RKO (cell line): ENCODE measurements at regions not wholly inside any gene's neighbourhood (a gene's known extent, or its start where the extent isn't known, plus 50 kb on each side); places are given as distances from the start of the nearest gene placed in this dataset.

Source experiments
- DNase-seq: peaks from one replicate; pipeline ENCODE4 v3.0.0-alpha.2; 2016; ENCODE audit warnings: low spot score

GRCh38 chr13:78012046-78012445, 93.4 kb upstream of the EDNRB start:
- DNase-seq, result no peak

GRCh38 chr13:78004821-78005220, 86.2 kb upstream of the EDNRB start:
- no peak for DNase-seq

DNA sequence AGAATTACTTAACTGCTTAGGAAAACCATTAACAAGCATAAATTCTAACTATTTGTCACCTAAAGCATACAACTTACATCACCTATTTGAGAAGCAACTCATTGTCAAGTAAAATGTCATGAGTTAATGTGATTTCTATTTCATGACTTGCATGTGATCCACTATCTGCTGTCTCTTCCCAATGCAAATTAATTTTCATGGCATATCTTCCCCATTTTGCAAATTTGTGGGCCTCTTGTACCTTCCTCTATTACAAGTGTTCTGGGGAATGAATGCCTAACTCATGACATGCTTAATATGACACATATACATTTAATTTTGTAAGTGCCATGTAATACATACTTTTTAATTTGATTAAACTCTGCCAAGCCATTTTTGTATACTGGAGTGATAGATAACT, 81.1 kb upstream of the EDNRB start:
- DNase-seq, result no peak

DNA sequence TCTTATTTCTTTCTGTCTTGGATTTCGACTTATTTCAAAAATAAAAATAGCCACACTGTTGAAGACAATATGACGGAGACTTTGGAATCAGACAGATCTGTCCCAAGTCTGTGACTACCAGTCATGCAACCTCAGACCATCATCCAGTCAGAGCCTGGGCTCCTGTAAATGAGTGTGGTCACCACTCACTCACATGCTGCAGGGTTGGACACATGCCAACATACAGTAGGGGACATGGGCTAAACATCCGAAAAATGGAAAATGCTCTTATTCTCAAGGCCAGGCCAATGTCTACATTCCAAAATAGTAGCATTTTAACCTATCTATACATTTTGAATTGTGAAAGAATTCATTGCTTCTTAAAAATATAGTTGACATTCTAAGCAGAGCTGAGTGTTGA, 75.5 kb upstream of the EDNRB start:
- DNase-seq, result no peak

GRCh38 chr13:77991003-77991402, 72.4 kb upstream of the EDNRB start:
- no peak for DNase-seq

DNA sequence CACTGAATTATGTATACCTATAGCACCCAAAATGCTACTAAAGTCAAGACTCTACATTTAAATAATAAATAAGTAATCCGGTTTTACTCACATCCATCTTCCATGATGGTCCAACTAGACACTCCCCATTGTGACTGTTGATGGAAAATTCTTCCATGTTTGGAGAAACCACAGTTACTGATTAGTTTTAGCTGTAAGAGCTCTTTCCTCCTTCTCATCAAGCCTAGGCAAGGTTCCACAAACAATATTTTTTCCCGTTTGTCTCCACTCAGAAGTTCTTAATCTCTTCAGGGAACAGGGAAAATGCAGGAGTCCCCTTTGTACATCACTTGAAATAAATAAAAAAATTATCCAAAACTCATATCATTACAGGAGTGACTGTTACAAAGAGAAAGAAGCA, 70.7 kb upstream of the EDNRB start:
- no peak for DNase-seq

GRCh38 chr13:77988355-77988754, 69.7 kb upstream of the EDNRB start:
- no peak for DNase-seq

- DNase-seq, result no peak
Measured at GRCh38 chr13:77986713-77987112, 68.1 kb upstream of the EDNRB start.

DNA sequence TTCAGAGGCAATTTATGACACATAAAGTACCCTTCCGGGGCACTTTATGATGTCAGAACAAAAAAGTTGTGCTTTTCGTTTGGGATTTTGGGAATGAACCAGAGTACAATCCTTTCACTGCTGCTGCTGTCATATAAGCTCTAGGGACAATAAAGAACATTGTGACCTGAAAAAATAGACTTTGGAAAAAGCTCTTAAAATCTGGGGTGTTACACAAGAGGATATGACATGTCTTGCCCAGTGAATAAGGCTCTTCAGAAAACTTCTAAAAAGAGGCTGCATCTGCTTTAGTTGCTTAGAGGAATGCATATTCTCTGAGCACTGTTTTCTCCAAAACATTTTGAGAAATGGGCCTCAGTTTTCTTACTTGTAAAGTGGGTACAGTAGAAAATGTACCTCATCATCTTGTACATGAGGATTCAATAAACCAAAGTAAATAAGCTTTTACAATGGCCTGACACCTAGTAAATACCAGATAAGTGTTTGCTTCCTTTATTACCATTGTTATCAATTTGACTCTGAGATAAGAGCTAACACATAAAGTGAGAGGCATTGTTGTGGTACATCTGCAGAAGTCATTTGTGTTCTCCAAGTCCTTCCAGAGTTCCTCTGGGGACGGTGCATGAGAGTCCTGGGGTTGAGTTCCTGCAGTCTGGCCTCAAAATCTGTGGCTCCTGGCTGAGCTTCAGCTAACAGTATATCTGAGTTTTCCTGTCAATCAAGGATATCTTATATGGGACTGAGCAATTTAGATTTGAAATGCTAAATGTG, 67.4 kb upstream of the EDNRB start:
- no peak for DNase-seq

DNA sequence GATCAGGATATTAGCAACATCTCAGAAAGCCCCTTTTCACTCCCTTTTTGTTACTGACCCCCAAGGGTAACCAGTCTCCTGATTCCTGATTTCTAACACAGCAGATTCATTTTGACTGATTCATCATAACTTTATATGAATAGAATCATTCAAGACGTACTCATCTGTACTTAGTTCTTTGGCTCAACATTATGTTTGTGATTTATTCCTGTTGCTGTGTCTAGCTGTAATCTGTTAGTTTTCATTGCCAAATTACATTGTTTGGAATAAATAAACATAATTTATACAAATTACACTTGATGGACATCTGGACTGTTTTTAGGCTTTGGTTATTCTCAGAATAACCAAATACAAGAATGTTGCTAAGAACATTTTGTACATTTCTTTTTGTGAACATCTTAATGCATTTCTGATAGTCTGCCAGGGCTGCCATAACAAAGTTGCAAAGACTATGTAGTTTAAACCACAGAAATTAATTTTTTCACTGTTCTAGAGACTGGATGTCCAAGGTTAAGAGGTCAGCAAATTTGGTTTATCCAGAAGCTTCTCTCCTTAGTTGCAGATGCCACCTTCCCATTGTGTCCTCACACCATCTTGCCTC, 62.8 kb upstream of the EDNRB start:
- no peak for DNase-seq

DNA sequence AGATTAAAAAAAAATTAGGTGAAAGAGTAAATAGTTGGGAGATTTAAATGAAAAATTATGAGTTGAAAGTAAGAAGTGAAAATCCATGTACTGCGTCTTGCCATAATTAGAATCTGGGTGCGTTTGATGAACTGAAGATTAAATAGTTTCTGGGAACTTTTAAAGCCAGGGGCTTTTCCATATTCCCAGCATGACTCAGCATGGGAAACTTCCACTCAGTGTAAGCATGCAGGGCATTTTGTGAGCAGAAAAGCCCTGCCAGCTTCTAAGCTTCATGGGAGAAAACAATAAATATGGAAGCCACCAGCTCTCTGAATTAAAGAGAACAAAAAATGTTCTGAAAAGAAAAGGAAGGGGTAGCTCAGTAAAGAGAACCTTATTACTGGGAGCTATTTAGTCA, 62.0 kb upstream of the EDNRB start:
- no peak for DNase-seq

DNA sequence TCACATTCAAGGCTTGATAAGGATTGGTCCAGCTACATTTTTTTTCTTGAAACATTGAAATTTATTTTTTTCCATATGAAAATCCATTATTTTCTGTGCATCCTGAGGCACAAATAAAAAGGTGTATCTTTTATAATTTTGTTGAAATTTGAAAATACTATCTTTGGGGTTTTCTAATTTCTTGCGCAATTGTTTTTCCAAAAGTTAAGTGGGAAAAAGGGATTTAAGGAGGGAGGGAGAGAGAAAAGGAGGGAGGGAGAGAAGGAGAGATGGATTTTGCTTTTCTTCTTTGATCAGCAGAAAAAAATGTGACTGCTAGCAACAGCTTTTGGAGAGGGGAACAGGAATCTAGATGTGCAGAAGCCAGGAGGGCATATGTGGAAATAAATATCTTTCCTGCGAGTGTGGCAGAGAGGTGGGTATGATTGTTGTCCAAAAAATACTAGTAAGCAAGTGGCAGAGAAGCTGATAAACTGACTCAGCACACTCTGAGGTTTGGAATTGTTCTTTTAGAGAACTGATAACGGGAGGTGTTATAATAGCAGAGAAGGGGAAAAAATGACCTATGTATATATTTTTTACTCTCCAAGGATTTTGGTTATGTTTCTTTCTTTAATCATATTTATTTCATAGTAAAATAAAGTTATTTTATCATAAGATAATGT, 61.2 kb upstream of the EDNRB start:
- DNase-seq, result no peak

DNA sequence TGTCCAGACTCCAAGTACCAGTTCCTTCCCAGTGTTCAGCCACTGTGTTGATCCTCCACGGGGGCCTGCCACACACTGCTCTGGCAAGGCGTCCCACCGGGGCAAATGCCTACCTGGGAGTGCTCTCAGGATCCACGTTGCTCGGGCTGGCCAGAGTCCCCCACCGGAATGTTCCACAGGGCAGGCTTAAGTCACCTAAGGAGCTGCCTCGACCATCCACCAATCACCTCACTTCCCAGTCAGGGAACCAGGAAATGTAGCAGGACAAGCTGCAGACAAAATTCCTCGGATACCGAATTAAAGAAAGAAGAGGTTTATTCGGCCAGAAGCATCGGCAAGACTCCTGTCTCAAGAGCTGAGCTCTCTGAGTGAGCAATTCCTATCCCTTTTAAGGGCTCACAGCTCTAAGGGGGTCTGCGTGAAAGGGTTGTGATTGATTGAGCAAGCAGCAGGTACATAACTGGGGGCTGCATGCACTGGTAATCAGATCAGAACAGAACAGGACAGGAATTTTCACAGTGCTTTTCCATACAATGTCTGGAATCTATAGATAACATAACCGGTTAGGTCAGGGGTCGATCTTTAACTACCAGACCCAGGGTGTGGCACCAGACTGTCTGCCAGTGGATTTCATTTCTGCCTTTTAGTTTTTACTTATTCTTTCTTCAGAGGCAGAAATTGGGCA, 56.9 kb upstream of the EDNRB start:
- DNase-seq, result no peak

- DNase-seq, result no peak
Measured at GRCh38 chr13:77969299-77969698, 50.7 kb upstream of the EDNRB start.
